BJ (cell line): ENCODE measurements at regions not wholly inside any gene's neighbourhood (a gene's known extent, or its start where the extent isn't known, plus 50 kb on each side); places are given as distances from the start of the nearest gene placed in this dataset.

Experiments
- CTCF ChIA-PET: fragments of 350-600 bp; formaldehyde crosslinking; extraction: SDS; loops from one replicate; lab custom pipeline; 2021; ENCODE audit warnings: antibody characterized with exemption, inconsistent platforms; lab: Yijun Ruan, JAX
- POLR2A ChIA-PET: fragments of 300-600 bp; sonication (Branson Sonifier 250); formaldehyde crosslinking; extraction: SDS; loops from one replicate; lab custom pipeline; 2021; ENCODE audit warnings: antibody characterized with exemption; lab: Charles Lee
- DNase-seq: peaks from one replicate; pipeline ENCODE4 v3.0.0-alpha.2; 2011; ENCODE audit warnings: low read depth
- H3K27me3 ChIP-seq: 2 replicates; pipeline ENCODE4 v1.6.0; 2011; ENCODE audit warnings: low read length; ENCODE audit not compliant: control insufficient read depth, insufficient read depth
- H3K36me3 ChIP-seq: 2 replicates; pipeline ENCODE4 v1.5.1; 2011; ENCODE audit warnings: low read length; ENCODE audit not compliant: control insufficient read depth, insufficient read depth
- H3K4me3 ChIP-seq: 2 replicates; pipeline ENCODE4 v1.5.1; 2011; ENCODE audit warnings: low read depth, mild to moderate bottlenecking, control low read depth, low read length
- CTCF ChIP-seq: IDR thresholded peaks from 2 replicates; pipeline ENCODE4 v1.5.1; 2011; ENCODE audit warnings: low read depth, mild to moderate bottlenecking, control low read depth, inconsistent platforms, low read length, moderate library complexity; ENCODE audit not compliant: insufficient read depth

- ChIA-PET POLR2A (no interaction called here), CTCF (no interaction called here)
- no peak for DNase-seq
- TF ChIP-seq CTCF, result no peak
- no peak overlapping the region for H3K4me3 ChIP-seq
- H3K27me3 ChIP-seq, result no peaks in the 10 kb centered on the region
- no peaks in the 10 kb centered on the region for H3K36me3 ChIP-seq
These were observed 581.0 kb upstream of the CHORDC1 start for GRCh38 chr11:90803831-90804230.

- DNase-seq, result no peak
- TF ChIP-seq CTCF, result no peak
- CTCF ChIA-PET, result no interaction called here
- H3K4me3 ChIP-seq, result no peak overlapping the region
- H3K36me3 ChIP-seq, result no peaks in the 10 kb centered on the region
- no peaks in the 10 kb centered on the region for H3K27me3 ChIP-seq
- POLR2A ChIA-PET, result no interaction called here
These were observed 580.5 kb upstream of the CHORDC1 start for GRCh38 chr11:90803366-90803765.

- ChIA-PET CTCF (no interaction called here), POLR2A (no interaction called here)
- Histone ChIP-seq H3K4me3 (no peak overlapping the region), H3K36me3 (no peaks in the 10 kb centered on the region), H3K27me3 (no peaks in the 10 kb centered on the region)
- DNase-seq, result no peak
- TF ChIP-seq CTCF, result no peak
These were observed 575.9 kb upstream of the CHORDC1 start for GRCh38 chr11:90798769-90799168.

GRCh38 chr11:90795746-90796145 lies 572.9 kb upstream of the CHORDC1 start:
- ChIA-PET POLR2A (no interaction called here), CTCF (no interaction called here)
- no peak for TF ChIP-seq CTCF
- H3K36me3 ChIP-seq, result no peaks in the 10 kb centered on the region
- DNase-seq, result no peak
- no peak overlapping the region for H3K4me3 ChIP-seq
- no peaks in the 10 kb centered on the region for H3K27me3 ChIP-seq

GRCh38 chr11:90788961-90789360 lies 566.1 kb upstream of the CHORDC1 start:
- CTCF ChIA-PET, result no interaction called here
- no peak for DNase-seq
- Histone ChIP-seq H3K36me3 (no peaks in the 10 kb centered on the region), H3K27me3 (no peaks in the 10 kb centered on the region), H3K4me3 (no peak overlapping the region)
- POLR2A ChIA-PET, result no interaction called here
- TF ChIP-seq CTCF, result no peak
